Mesenchymal stem cell (in vitro differentiated cells and primary cell): ENCODE measurements at regions not wholly inside any gene's neighbourhood (a gene's known extent, or its start where the extent isn't known, plus 50 kb on each side); places are given as distances from the start of the nearest gene placed in this dataset.
A peak's percentile ranks its signal among the peaks of the same experiment; 100 is the strongest.
"Not testable (repeated sequence)": the region's sequence is repeated elsewhere in the genome, so short reads cannot be mapped to it uniquely, and the experiment has no call there.

Experiments
- DNase-seq: peaks from one replicate; pipeline ENCODE4 v3.0.0-alpha.2; 2013
- H2AFZ ChIP-seq: one replicate; pipeline ENCODE4 v1.6.1; 2013; ENCODE audit warnings: low read depth, mild to moderate bottlenecking, control low read depth, inconsistent platforms, low read length, moderate library complexity
- H2AK5ac ChIP-seq: 2 replicates; pipeline ENCODE4 v1.6.1; 2013; ENCODE audit warnings: low read length, moderate library complexity, mild to moderate bottlenecking, inconsistent platforms; ENCODE audit not compliant: severe bottlenecking
- H2BK120ac ChIP-seq: one replicate; pipeline ENCODE4 v1.6.1; 2013; ENCODE audit warnings: low read depth, mild to moderate bottlenecking, inconsistent platforms, low read length, moderate library complexity
- H2BK12ac ChIP-seq, 2 experiments: one replicate each; pipeline ENCODE4 v1.6.1; 2013; ENCODE audit warnings: inconsistent platforms in 2 of 2, low read length in 2 of 2, mild to moderate bottlenecking in 2 of 2, moderate library complexity in 2 of 2, control low read depth in 1 of 2
- H2BK15ac ChIP-seq: one replicate; pipeline ENCODE4 v1.6.1; 2013; ENCODE audit warnings: mild to moderate bottlenecking, low read depth, inconsistent platforms; ENCODE audit not compliant: poor library complexity, severe bottlenecking
- H2BK5ac ChIP-seq: 2 replicates; pipeline ENCODE4 v1.6.1; 2013; ENCODE audit warnings: low read depth, mild to moderate bottlenecking, low read length, control low read depth, inconsistent platforms; ENCODE audit not compliant: poor library complexity, severe bottlenecking
- H3K14ac ChIP-seq, 2 experiments: one replicate each; pipeline ENCODE4 v1.6.1; 2013; ENCODE audit warnings: inconsistent platforms in 2 of 2, low read length in 2 of 2, control low read depth in 1 of 2, mild to moderate bottlenecking in 1 of 2, moderate library complexity in 1 of 2
- H3K18ac ChIP-seq, 2 experiments: one replicate each; pipeline ENCODE4 v1.6.1; 2013; ENCODE audit warnings: inconsistent platforms in 2 of 2, low read length in 2 of 2, control low read depth in 1 of 2, low read depth in 1 of 2, mild to moderate bottlenecking in 1 of 2
- H3K23ac ChIP-seq, 2 experiments: one replicate each; pipeline ENCODE4 v1.6.1; 2013; ENCODE audit warnings: inconsistent platforms in 2 of 2, low read length in 2 of 2, mild to moderate bottlenecking in 2 of 2, moderate library complexity in 2 of 2, control low read depth in 1 of 2
- H3K27ac ChIP-seq: 2 replicates; pipeline ENCODE4 v1.5.1; 2013; ENCODE audit warnings: mild to moderate bottlenecking, moderate library complexity, low read length, control low read depth, inconsistent platforms; ENCODE audit not compliant: poor library complexity, severe bottlenecking
- H3K27me3 ChIP-seq, 2 experiments: 2 replicates each; pipeline versions ENCODE4 v1.6.1 to v1.7.0; 2013; ENCODE audit warnings: low read length in 2 of 2, mild to moderate bottlenecking in 2 of 2, moderate library complexity in 2 of 2, control low read depth in 1 of 2, inconsistent platforms in 1 of 2; ENCODE audit not compliant: control insufficient read depth in 1 of 2, insufficient read depth in 1 of 2
- H3K36me3 ChIP-seq, 2 experiments: 2 replicates each; pipeline versions ENCODE4 v1.6.1 to v1.7.0; 2013; ENCODE audit warnings: low read length in 2 of 2, control low read depth in 1 of 2, inconsistent platforms in 1 of 2, low read depth in 1 of 2, mild to moderate bottlenecking in 1 of 2; ENCODE audit not compliant: insufficient read depth in 2 of 2, control insufficient read depth in 1 of 2
- H3K4ac ChIP-seq, 2 experiments: one replicate each; pipeline ENCODE4 v1.6.1; 2013; ENCODE audit warnings: inconsistent platforms in 2 of 2, low read length in 2 of 2, mild to moderate bottlenecking in 2 of 2, moderate library complexity in 2 of 2, control low read depth in 1 of 2, low read depth in 1 of 2
- H3K4me1 ChIP-seq: 2 replicates; pipeline ENCODE4 v1.6.1; 2013; ENCODE audit warnings: low read depth, low read length, control low read depth; ENCODE audit not compliant: control insufficient read depth, insufficient read depth
- H3K4me2 ChIP-seq: 2 replicates; pipeline ENCODE4 v1.6.1; 2013; ENCODE audit warnings: low read length, mild to moderate bottlenecking, inconsistent platforms; ENCODE audit not compliant: poor library complexity, severe bottlenecking
- H3K4me3 ChIP-seq, 2 experiments: 2 replicates each; pipeline versions ENCODE4 v1.5.1 to v1.7.0; 2013; ENCODE audit warnings: low read length in 2 of 2, mild to moderate bottlenecking in 2 of 2, control low read depth in 1 of 2, low read depth in 1 of 2; ENCODE audit not compliant: insufficient read depth in 1 of 2
- H3K79me1 ChIP-seq: replicated peaks from 2 replicates; pipeline ENCODE4 v1.6.1; 2013; ENCODE audit warnings: mild to moderate bottlenecking, control low read depth, low read length, inconsistent platforms; ENCODE audit not compliant: poor library complexity, severe bottlenecking
- H3K9ac ChIP-seq: 2 replicates; pipeline ENCODE4 v1.7.0; 2013; ENCODE audit warnings: mild to moderate bottlenecking, low read length, moderate library complexity
- H3K9me3 ChIP-seq: 2 replicates; pipeline ENCODE4 v1.7.0; 2013; ENCODE audit warnings: mild to moderate bottlenecking, low read length; ENCODE audit not compliant: control insufficient read depth
- H4K8ac ChIP-seq: one replicate; pipeline ENCODE4 v1.6.1; 2013; ENCODE audit warnings: inconsistent platforms, mild to moderate bottlenecking, low read length, moderate library complexity
- H4K91ac ChIP-seq: one replicate; pipeline ENCODE4 v1.6.1; 2013; ENCODE audit warnings: mild to moderate bottlenecking, low read length, inconsistent platforms
- WGBS: methylation state at CpG from one replicate; pipeline ENCODE4 v1.1.7; 2013; ENCODE audit warnings: mixed read lengths; 5-methylcytosine and 5-hydroxymethylcytosine counted together

DNA sequence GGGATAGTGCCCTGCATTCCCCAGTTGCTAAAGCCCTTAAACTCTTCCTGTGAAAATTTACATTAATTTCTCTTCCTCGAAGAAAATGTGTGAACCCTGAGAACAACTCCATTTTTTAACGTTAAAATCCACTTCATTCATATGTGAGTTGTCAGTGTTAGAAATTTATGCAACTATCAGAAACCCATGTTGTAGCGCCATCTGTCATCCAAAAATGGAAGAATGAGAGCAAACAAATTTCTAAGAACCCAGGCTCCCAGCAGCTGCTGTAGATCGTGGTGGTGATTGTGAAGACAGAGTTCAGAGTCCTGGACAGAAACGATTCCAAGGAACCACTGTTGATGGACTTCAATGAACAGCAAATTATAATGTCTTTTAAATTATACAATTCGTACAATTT lies 179.7 kb upstream of the NDN start:
- H2BK5ac ChIP-seq, result no peak overlapping the region
- H2BK120ac ChIP-seq, result no peak overlapping the region
- H3K27me3 ChIP-seq, result peaks cover 0 to 9% of the 10 kb centered on the region in 2 experiments
- no peak overlapping the region for H2BK15ac ChIP-seq
- no peak overlapping the region for H2AK5ac ChIP-seq
- H2AFZ ChIP-seq, result no peak overlapping the region
- H3K4me1 ChIP-seq, result no peaks in the 10 kb centered on the region
- no peak overlapping the region for H3K23ac ChIP-seq
- no peak overlapping the region for H3K4me3 ChIP-seq
- no peaks in the 10 kb centered on the region for H3K36me3 ChIP-seq
- H3K14ac ChIP-seq, result no peak overlapping the region
- no peak overlapping the region for H4K91ac ChIP-seq
- no peak for DNase-seq
- H3K9me3 ChIP-seq, result no peaks in the 10 kb centered on the region
- WGBS, result 17% methylated on average over 3 of the region's 6 CpGs
- H3K27ac ChIP-seq, result no peak overlapping the region
- no peaks in the 10 kb centered on the region for H3K79me1 ChIP-seq
- no peak overlapping the region for H3K4ac ChIP-seq
- H4K8ac ChIP-seq, result no peak overlapping the region
- no peak overlapping the region for H3K18ac ChIP-seq
- no peak overlapping the region for H3K4me2 ChIP-seq
- H3K9ac ChIP-seq, result no peak overlapping the region
- H2BK12ac ChIP-seq, result no peak overlapping the region

- Histone ChIP-seq H3K27ac (no peak overlapping the region), H4K91ac (no peak overlapping the region), H3K18ac (no peak overlapping the region), H3K4me3 (peak overlapping the region; percentile 47 to 69), H3K4ac (no peak overlapping the region), H2BK5ac (no peak overlapping the region), H3K27me3 (peaks cover 0 to 4% of the 10 kb centered on the region in 2 experiments), H3K36me3 (no peaks in the 10 kb centered on the region), H3K23ac (no peak overlapping the region), H2AK5ac (no peak overlapping the region), H3K9ac (peak overlapping the region; percentile 53), H2BK15ac (no peak overlapping the region), H2BK120ac (no peak overlapping the region), H2BK12ac (no peak overlapping the region), H2AFZ (no peak overlapping the region), H4K8ac (no peak overlapping the region), H3K79me1 (no peaks in the 10 kb centered on the region), H3K4me1 (no peaks in the 10 kb centered on the region), H3K9me3 (no peaks in the 10 kb centered on the region), H3K14ac (no peak overlapping the region), H3K4me2 (no peak overlapping the region)
- DNase-seq, result peak; percentile 3
- 65% methylated on average over 24 of the region's 24 CpGs for WGBS
Measured at GRCh38 chr15:23869396-23869795, 182.3 kb upstream of the NDN start.

DNA sequence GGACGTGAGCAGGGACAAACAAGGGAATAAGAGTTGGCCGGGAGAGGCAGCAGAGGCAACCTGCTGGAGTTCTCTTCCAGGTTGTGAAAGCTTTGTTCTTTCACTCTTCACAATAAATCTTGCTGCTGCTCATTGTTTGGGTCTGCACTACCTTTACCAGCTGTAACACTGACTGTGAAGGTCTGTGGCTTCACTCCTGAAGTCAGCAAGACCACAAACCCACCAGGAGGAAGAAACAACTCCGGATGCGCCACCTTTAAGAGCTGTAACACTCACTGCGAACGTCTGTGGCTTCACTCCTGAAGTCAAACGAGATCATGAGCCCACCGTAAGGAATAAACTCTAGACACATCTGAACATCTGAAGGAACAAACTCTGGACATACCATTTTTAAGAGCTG lies 186.5 kb upstream of the NDN start:
- WGBS, result 77% methylated on average over 8 of the region's 8 CpGs
- not testable (repeated sequence) for H4K91ac ChIP-seq, H2BK15ac ChIP-seq, H3K4ac ChIP-seq, H3K18ac ChIP-seq, H2AK5ac ChIP-seq, H3K27me3 ChIP-seq, H3K9me3 ChIP-seq, H3K4me1 ChIP-seq, H3K14ac ChIP-seq, H2BK5ac ChIP-seq, DNase-seq, H3K4me2 ChIP-seq, H3K9ac ChIP-seq, H3K36me3 ChIP-seq, H2BK120ac ChIP-seq, H4K8ac ChIP-seq, H3K4me3 ChIP-seq, H2BK12ac ChIP-seq, H3K23ac ChIP-seq, H3K27ac ChIP-seq, H2AFZ ChIP-seq, H3K79me1 ChIP-seq

GRCh38 chr15:23877502-23878412 lies 190.7 kb upstream of the NDN start:
- Histone ChIP-seq H3K9me3 (no peaks in the 10 kb centered on the region), H3K4ac (no peak overlapping the region), H2BK120ac (no peak overlapping the region)

More at GRCh38 chr15:23877502-23878412, 190.7 kb upstream of the NDN start:
- no peak overlapping the region for H3K14ac ChIP-seq
- no peak overlapping the region for H3K27ac ChIP-seq
- peak; percentile 20 for DNase-seq
- no peaks in the 10 kb centered on the region for H3K79me1 ChIP-seq
- H4K91ac ChIP-seq, result no peak overlapping the region
- no peak overlapping the region for H3K18ac ChIP-seq
- no peak overlapping the region for H2BK15ac ChIP-seq
- no peak overlapping the region for H2AK5ac ChIP-seq
- peak overlapping the region in 1 of 2 experiments; percentile 35 for H3K4me3 ChIP-seq
- H2AFZ ChIP-seq, result no peak overlapping the region
- H3K27me3 ChIP-seq, result no peaks in the 10 kb centered on the region
- H3K36me3 ChIP-seq, result no peaks in the 10 kb centered on the region
- H2BK5ac ChIP-seq, result no peak overlapping the region
- H3K9ac ChIP-seq, result no peak overlapping the region
- H3K4me1 ChIP-seq, result no peaks in the 10 kb centered on the region
- no peak overlapping the region for H3K4me2 ChIP-seq
- H4K8ac ChIP-seq, result no peak overlapping the region
- no peak overlapping the region for H3K23ac ChIP-seq
- WGBS, result 48% methylated on average over 30 of the region's 36 CpGs
- no peak overlapping the region for H2BK12ac ChIP-seq
